ENCODE measurements at regions not wholly inside any gene's neighbourhood (a gene's known extent, or its start where the extent isn't known, plus 50 kb on each side); places are given as distances from the start of the nearest gene placed in this dataset.
"Not testable (repeated sequence)": the region's sequence is repeated elsewhere in the genome, so short reads cannot be mapped to it uniquely, and the experiment has no call there.

DNA sequence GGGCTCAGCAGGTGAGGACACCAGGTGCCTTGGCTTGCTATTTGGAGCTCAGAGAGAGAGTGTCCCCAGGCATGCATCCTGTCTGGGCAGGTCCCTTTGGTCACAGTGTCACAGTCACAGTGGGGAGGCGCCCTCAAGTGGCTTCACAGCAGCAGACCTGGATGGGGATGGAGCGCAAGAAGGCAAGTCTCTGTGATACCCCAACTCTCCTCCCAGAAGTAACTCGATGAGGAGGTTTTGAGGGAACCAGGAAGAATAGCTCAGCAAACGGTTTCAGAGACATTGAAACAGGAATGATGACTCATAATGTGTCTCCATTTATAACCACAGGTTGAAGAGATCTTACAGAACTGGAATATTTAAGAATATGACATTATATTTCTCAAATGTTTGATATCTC, 66.5 kb upstream of the SH3GL3 start:
- no peak overlapping the region for H3K4me3 ChIP-seq (ENCODE audit: low read depth, low read length)
- peak; percentile 89 for TF ChIP-seq CTCF (IDR thresholded peaks at IDR 0.05; ENCODE audit: control insufficient read depth, extremely low read depth, insufficient read depth)
- peak; percentile 8 for DNase-seq (ENCODE audit: low read depth)

GRCh38 chr15:83383608-83384139, 63.5 kb upstream of the SH3GL3 start:
- DNase-seq (ENCODE audit: low read depth); H3K4me3 ChIP-seq (ENCODE audit: low read depth, low read length): not testable (repeated sequence)

- no peak for TF ChIP-seq CTCF (IDR thresholded peaks at IDR 0.05; ENCODE audit: control insufficient read depth, extremely low read depth, insufficient read depth)
- no peak overlapping the region for H3K4me3 ChIP-seq (ENCODE audit: low read depth, low read length)
- no peak for DNase-seq (ENCODE audit: low read depth)
Observed at GRCh38 chr15:83396101-83396500, 51.0 kb upstream of the SH3GL3 start.
